HG03060 (cell line): ENCODE measurements at regions not wholly inside any gene's neighbourhood (a gene's known extent, or its start where the extent isn't known, plus 50 kb on each side); places are given as distances from the start of the nearest gene placed in this dataset.

Experiments used
- ATAC-seq: cut with Tn5 transposase; IDR thresholded peaks from one replicate; pipeline ENCODE4 v1.9.1; 2021; ENCODE audit warnings: low read depth, moderate number of reproducible peaks; ENCODE audit not compliant: unreplicated experiment

- no peak for ATAC-seq
Observed at GRCh38 chrX:40284852-40285251, 187.1 kb upstream of the BCOR start.

DNA sequence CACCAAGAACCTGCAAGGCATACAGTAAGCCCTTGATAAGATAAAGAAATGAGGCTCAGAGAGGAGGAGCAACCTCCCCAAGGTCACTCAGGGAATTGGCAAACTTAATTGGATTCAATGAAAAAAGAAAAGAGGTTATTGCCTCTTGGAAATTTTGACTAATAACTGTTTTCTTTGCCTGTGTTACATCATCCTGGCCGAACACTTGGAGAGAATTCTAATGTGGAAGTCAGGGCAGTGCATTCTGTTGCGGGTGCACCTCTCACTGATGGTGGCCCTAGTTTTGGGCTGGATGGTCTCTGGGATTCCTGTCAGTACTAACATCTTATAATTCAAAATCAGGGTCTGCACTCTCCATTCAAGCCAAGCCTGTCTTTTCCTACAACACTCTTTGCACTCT lies 186.2 kb upstream of the BCOR start:
- ATAC-seq, result no peak

DNA sequence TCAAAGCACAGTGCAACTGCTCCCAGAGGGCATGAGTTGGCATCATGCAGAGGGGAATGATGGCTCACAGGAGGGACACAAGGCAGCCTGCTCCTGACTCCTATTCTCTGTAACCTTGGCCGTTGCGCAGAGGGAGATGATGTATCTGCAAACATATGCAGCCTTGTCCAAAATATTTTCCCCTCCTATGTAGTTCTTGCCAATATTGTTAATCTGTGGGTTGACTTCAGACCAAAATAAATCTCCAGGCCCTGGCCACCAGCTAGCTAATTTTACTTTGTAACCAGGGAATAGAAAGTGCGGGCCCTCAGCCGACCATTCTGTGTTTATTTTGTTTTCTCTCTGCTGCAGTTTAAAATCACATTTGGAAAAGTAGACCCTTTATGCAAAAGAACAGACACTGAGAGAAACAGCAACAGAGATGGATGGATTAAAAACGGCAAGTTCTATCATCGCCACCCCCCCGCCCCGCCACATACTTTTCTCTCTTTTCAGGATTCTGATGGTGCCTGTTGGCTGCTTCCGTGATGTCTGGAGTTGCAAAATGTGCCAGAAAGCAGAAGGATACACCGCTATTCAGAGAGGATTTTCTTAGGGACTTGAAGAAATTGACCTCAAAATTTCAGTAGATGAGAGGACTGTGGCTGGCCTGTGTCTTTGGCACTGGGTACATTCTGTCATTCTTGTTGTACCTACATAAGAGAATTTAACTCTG lies 185.3 kb upstream of the BCOR start:
- no peak for ATAC-seq

GRCh38 chrX:40282348-40282747 lies 184.6 kb upstream of the BCOR start:
- ATAC-seq, result no peak

DNA sequence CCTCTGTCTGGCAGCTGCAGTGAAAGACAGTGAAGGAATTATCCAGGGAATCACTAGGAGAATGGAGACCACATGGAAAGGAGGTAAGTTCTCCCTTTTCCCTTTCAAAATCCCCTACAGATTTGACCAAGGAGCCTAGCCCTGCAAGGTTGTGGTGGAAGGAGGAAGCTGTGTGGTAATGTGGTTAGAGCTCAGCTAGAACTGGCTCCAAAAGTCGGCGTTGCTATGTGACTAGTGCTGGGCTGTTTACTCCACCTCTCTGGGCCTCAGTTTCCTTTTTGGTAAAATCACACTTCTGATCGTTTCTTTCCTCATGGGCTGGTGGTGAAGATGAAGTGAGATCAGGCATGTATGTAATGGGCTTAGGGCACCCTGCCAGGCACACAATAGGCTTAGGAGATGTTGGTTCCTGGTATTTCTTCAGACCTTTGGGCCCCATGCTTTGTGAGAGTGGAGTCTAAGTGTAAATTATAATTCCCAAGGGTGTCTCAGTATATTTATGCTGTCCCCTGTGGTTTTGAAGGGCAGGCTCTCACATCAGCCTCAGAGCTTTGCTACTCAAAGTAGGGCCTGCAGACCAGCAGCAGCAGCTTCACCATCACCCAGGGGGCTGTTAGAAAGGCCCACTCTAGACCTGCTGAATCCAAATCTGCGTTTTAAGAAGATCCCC lies 183.7 kb upstream of the BCOR start:
- no peak for ATAC-seq

DNA sequence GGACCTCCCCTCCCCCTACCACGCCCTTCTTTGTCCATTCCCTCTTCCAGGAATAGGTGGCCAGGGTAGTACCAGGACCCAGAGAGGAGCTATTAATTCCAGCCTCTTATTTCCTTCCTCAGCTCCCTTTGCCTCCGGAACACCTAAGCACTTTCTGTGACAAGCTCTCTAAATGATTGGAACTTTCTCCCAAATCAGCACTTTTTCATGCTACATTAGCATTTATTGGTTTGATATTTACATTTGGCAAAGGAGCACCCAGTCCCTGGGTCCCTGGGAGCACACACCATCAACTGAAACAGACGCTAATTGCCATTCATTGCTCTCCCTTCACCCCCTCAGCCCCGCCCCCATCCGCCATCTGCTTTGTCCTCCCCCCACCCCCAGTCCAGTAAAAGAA lies 182.0 kb upstream of the BCOR start:
- no peak for ATAC-seq

GRCh38 chrX:40279091-40279430 lies 181.3 kb upstream of the BCOR start:
- no peak for ATAC-seq

GRCh38 chrX:40278340-40279090 lies 180.8 kb upstream of the BCOR start:
- no peak for ATAC-seq

DNA sequence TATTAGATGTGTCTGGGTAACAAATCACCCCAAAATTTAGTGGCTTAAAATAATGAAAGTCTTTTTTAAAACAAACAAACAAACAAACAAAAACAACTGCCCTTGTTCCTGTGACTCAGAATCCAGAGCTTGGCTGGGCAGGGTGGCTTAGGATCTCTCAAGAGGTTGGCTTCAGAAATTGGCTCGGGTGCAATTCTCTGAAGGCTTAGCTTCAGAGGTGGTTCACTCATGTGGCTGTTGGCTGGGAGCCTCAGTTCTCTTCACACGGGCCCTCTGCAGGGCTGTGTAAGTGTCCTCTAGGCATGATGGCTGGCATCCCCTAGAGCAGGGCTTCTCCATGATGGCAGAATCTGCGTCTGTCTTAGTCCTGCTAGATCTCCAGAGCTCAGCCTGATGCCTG lies 179.9 kb upstream of the BCOR start:
- no peak for ATAC-seq

- ATAC-seq, result no peak
Observed at GRCh38 chrX:40273356-40274050, 175.7 kb upstream of the BCOR start.

- ATAC-seq, result no peak
Observed at GRCh38 chrX:40272776-40273175, 175.0 kb upstream of the BCOR start.

- no peak for ATAC-seq
Observed at GRCh38 chrX:40272141-40272540, 174.4 kb upstream of the BCOR start.

DNA sequence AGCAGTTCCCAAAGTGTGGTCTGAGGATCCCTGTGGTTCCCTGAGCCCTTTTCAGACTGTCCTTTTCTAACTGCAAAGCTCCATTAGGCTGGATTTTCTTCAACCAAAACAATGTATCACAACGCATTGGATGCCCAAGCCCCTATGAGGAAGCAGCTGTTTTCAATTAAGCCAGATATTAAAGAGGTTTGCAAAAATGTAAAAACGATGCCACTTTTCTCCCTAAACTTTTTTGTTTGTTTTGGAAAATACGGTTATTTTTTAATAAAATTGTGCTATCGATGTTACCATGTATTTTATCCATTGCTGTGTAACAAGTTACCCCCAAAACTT lies 170.4 kb upstream of the BCOR start:
- no peak for ATAC-seq

DNA sequence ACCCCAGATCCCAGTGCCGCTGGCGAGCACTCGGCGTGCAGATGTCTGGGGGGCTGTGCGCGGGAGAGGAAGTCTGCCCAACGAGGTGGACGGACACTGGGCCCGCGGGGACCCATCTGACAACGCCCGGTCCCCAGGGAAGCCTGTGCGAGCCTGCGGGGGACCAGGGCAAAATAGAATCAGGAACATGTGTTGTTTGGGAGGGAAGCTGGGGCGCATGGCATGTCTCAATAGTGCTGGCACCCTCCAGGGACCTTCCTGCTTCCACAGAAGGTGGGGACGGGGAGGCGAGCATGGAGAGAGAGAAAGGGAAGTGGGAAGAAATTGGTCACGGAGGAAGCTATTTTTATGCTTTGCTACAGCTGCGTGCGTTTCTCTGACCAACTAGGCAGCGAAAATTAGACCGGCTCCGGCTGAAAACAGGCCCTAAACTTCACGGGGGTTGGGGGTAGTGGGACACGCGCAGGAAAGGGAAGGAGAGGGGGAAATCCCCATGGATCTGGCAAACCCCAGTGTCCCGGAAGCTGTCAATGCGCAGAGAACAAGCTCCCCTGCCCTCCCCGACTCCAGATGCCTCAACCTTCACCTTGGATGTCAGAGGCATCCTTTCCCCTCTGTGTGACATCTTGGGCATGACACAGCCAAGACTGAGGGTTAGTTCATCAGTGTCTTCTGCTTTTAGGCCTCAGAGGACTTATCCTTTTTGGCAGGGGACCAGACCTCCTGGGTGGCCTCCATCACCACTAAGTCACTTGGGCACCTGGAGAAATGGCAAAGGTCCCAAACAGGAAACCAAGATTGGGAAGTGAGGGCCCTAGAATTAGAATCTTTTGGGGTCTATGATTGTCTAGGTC lies 169.8 kb upstream of the BCOR start:
- no peak for ATAC-seq

- ATAC-seq, result no peak
Observed at GRCh38 chrX:40266490-40267333, 169.0 kb upstream of the BCOR start.

GRCh38 chrX:40265936-40266335 lies 168.2 kb upstream of the BCOR start:
- no peak for ATAC-seq

GRCh38 chrX:40263014-40263560 lies 165.3 kb upstream of the BCOR start:
- ATAC-seq, result no peak

GRCh38 chrX:40262157-40263013 lies 164.6 kb upstream of the BCOR start:
- no peak for ATAC-seq

DNA sequence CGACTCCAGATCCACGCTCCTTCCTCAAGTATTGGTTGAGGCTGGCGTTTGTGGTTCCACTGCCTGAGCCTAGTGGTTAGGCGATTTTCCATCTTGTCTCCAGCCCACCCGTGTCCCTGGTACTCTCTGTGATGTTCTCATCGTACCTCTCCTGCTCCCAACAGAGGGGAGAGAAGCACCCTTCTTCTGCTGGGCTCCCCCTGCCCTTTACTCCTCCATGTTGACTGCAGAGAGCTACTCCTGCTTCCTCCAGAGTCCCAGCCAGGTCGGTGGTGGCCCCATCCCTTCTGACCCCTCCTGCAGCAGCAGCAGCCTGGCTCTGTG lies 164.0 kb upstream of the BCOR start:
- ATAC-seq, result no peak
